Fibroblast of pulmonary artery (primary cell): ENCODE measurements at regions not wholly inside any gene's neighbourhood (a gene's known extent, or its start where the extent isn't known, plus 50 kb on each side); places are given as distances from the start of the nearest gene placed in this dataset.

Experiments used
- DNase-seq: peaks from one replicate; pipeline ENCODE4 v3.0.0-alpha.2; 2010; ENCODE audit warnings: low read depth
- H3K4me3 ChIP-seq: replicated peaks from 2 replicates; pipeline ENCODE4 v1.5.1; 2011; ENCODE audit warnings: low read depth, mild to moderate bottlenecking, control low read depth, low read length, moderate library complexity
- CTCF ChIP-seq: IDR thresholded peaks from 2 replicates; pipeline ENCODE4 v1.5.1; 2011; ENCODE audit warnings: mild to moderate bottlenecking, control low read depth, low read length, inconsistent platforms; ENCODE audit errors: missing control alignments

DNA sequence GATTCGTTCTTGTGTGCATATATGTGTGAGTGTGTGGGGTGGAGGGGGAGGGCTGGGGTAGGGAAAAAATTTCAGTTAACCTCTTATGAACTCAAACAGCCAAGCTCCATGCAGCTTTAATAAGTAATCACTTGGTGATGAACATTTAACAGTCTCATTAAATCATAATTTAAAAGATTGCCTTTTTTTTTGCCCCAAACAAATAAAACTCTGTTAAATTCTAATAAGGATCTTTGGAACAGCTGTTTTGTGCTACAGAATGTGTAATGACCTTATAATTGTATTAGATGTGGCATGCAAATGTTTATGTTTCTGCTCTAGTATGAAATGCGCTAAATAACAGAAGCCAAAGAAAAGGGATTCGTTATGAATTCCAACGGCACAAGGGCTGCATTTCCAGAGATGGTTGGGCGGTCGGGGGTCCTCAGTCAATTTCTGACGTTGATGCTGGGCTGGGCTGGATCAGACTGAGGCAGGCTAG lies 80.0 kb upstream of the RORA start:
- H3K4me3 ChIP-seq: no peak overlapping the region
- no peak for TF ChIP-seq CTCF
- DNase-seq: no peak

DNA sequence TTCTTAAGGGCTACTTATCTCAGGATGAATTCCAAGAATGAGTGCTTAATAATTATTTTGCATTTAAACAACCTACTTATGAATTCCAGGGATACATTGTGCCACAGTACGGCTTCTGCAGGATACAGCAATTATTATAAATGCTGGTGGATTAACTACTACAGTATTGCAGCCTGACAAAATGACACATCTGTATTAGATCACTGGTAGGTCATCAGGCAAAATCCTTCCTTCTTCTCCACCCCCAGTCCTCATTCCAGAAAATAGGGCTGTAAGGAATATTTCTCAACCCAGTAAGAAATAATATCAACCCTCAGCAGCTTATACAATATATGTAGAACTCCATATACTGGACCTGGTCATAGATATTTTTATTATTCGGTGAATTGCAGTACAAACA lies 79.3 kb upstream of the RORA start:
- TF ChIP-seq CTCF: no peak
- H3K4me3 ChIP-seq: no peak overlapping the region
- no peak for DNase-seq

DNA sequence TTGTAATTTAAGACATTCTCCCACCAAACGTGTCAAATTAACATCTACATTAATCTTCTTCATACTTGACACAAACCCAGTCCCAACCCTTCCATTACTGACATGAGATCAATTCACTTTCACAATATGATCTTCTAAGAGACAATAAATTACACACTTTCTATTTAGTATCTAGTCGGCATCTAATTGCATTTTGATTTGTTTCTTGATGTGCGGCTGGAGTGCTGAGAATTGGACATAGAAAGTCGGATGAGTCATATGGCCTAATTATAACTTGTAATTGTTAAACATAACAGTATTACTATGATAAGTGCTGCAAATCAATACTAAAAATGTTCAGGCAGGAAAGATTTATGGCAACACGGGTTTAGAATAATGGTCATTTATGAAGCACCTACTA lies 78.4 kb upstream of the RORA start:
- DNase-seq: no peak
- no peak overlapping the region for H3K4me3 ChIP-seq
- no peak for TF ChIP-seq CTCF

GRCh38 chr15:61301701-61302100 lies 72.6 kb upstream of the RORA start:
- TF ChIP-seq CTCF: no peak
- no peak overlapping the region for H3K4me3 ChIP-seq
- no peak for DNase-seq

GRCh38 chr15:61299075-61299763 lies 70.1 kb upstream of the RORA start:
- DNase-seq: no peak
- TF ChIP-seq CTCF: no peak
- H3K4me3 ChIP-seq: no peak overlapping the region

DNA sequence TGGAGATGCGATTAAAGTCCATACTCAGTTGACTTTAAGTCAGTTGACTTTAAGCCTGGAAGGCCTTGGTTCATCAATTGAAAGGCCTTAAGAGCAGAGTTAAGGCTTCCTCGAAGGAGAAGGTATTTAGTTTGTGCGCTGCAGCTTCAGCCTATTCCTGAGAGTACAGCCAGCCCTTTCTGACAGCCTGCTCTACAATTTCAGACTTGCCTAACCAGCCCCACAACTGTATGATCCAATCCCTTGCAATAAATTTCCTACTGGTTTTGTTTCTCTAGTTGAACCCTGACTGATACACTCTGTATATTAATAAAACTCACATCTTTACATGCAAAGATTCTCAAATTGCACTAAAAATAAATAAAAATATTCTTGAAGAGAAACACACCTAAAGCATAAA lies 66.1 kb upstream of the RORA start:
- no peak overlapping the region for H3K4me3 ChIP-seq
- TF ChIP-seq CTCF: no peak

DNA sequence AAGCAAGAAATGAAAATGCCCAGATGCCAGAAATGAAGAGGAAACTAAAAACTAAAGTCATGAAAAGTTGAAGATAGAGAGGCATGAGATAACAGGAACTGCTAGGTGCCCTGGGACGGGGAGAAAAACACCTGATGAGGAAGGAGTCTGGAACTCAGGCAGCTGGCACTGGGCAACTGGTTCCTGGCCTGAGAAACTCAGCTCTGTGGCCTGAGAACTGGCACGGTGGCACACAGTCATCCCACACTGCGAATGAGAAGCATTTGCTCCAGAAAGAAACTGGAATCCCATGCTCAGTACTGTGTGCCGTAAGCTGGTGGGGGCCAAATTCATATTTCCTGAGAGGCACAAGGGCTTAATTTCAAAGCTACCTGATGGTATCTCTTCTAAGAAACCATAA lies 53.6 kb upstream of the RORA start:
- DNase-seq: no peak
- H3K4me3 ChIP-seq: no peak overlapping the region
- TF ChIP-seq CTCF: no peak

More for the DNA sequence above, 66.1 kb upstream of the RORA start:
- no peak for DNase-seq
